ENCODE measurements at regions not wholly inside any gene's neighbourhood (a gene's known extent, or its start where the extent isn't known, plus 50 kb on each side); places are given as distances from the start of the nearest gene placed in this dataset.

GRCh38 chr1:54461731-54462596 lies 55.8 kb upstream of the SSBP3 start:
- ATAC-seq (no peak), DNase-seq (no peak)
- CTCF ChIA-PET, result no interaction called here
- no peak for TF ChIP-seq EZH2phosphoT487 (IDR thresholded peaks at IDR 0.05; ENCODE audit: borderline replicate concordance, low read length)
- TF ChIP-seq EZH2 (IDR thresholded peaks at IDR 0.05; ENCODE audit: low read length, unreplicated experiment), result no peak
- TF ChIP-seq CTCF (conservative IDR thresholded peaks at IDR 0.05; ENCODE audit: low read depth, low read length), result no peak
- POLR2A ChIA-PET (ENCODE audit: unreplicated experiment), result no interaction called here
- no peak overlapping the region for H3K4me2 ChIP-seq (ENCODE audit: low read length)
- H2AFZ ChIP-seq (ENCODE audit: low read length), result no peak overlapping the region
- no peak overlapping the region for H3K4me3 ChIP-seq (ENCODE audit: low read length)
- no peaks in the 10 kb centered on the region for H4K20me1 ChIP-seq (ENCODE audit: low read length)
- no peaks in the 10 kb centered on the region for H3K27me3 ChIP-seq (ENCODE audit: low read length)
- intact Hi-C loops (cut with micrococcal nuclease), result no loop called here
- H3F3A ChIP-seq (ENCODE audit: low read length, unreplicated experiment), result no peaks in the 10 kb centered on the region
- H3K9me2 ChIP-seq (replicated peaks; ENCODE audit: low read length), result no peaks in the 10 kb centered on the region
- H3K79me2 ChIP-seq (ENCODE audit: low read length), result no peaks in the 10 kb centered on the region
- no peaks in the 10 kb centered on the region for H3K9me3 ChIP-seq (ENCODE audit: low read length)
- no peaks in the 10 kb centered on the region for H3K36me3 ChIP-seq (ENCODE audit: low read depth, low read length)
- no peaks in the 10 kb centered on the region for H3K4me1 ChIP-seq (ENCODE audit: insufficient read depth, low read length)
- H3K27ac ChIP-seq (ENCODE audit: low read length), result no peak overlapping the region
- BruUV-seq (replicated peaks), result no TSS peak
- no peak overlapping the region for H3K9ac ChIP-seq (ENCODE audit: low read length)

GRCh38 chr1:54460861-54461387 lies 54.7 kb upstream of the SSBP3 start:
- Histone ChIP-seq H3F3A (ENCODE audit: low read length, unreplicated experiment) (no peaks in the 10 kb centered on the region), H3K36me3 (ENCODE audit: low read depth, low read length) (no peaks in the 10 kb centered on the region), H3K4me3 (ENCODE audit: low read length) (no peak overlapping the region), H3K79me2 (ENCODE audit: low read length) (no peaks in the 10 kb centered on the region), H3K4me2 (ENCODE audit: low read length) (no peak overlapping the region), H3K4me1 (ENCODE audit: insufficient read depth, low read length) (no peaks in the 10 kb centered on the region), H3K27ac (ENCODE audit: low read length) (no peak overlapping the region), H3K9me2 (replicated peaks; ENCODE audit: low read length) (no peaks in the 10 kb centered on the region), H4K20me1 (ENCODE audit: low read length) (no peaks in the 10 kb centered on the region), H3K9ac (ENCODE audit: low read length) (no peak overlapping the region), H3K27me3 (ENCODE audit: low read length) (no peaks in the 10 kb centered on the region), H2AFZ (ENCODE audit: low read length) (no peak overlapping the region), H3K9me3 (ENCODE audit: low read length) (no peaks in the 10 kb centered on the region)
- DNase-seq (no peak), ATAC-seq (no peak)
- TF ChIP-seq CTCF (conservative IDR thresholded peaks at IDR 0.05; ENCODE audit: low read depth, low read length), result no peak
- TF ChIP-seq EZH2phosphoT487 (IDR thresholded peaks at IDR 0.05; ENCODE audit: borderline replicate concordance, low read length), result no peak
- TF ChIP-seq EZH2 (IDR thresholded peaks at IDR 0.05; ENCODE audit: low read length, unreplicated experiment), result no peak
- intact Hi-C loops (cut with micrococcal nuclease), result no loop called here
- CTCF ChIA-PET, result no interaction called here
- POLR2A ChIA-PET (ENCODE audit: unreplicated experiment), result no interaction called here
- BruUV-seq (replicated peaks), result no TSS peak

GRCh38 chr1:54460351-54460750 lies 54.2 kb upstream of the SSBP3 start:
- no peaks in the 10 kb centered on the region for H3K36me3 ChIP-seq (ENCODE audit: low read depth, low read length)
- no peaks in the 10 kb centered on the region for H3K9me3 ChIP-seq (ENCODE audit: low read length)
- no peak overlapping the region for H3K4me3 ChIP-seq (ENCODE audit: low read length)
- no peaks in the 10 kb centered on the region for H3K79me2 ChIP-seq (ENCODE audit: low read length)
- ChIA-PET CTCF (no interaction called here), POLR2A (ENCODE audit: unreplicated experiment) (no interaction called here)
- TF ChIP-seq CTCF (conservative IDR thresholded peaks at IDR 0.05; ENCODE audit: low read depth, low read length) (no peak), EZH2 (IDR thresholded peaks at IDR 0.05; ENCODE audit: low read length, unreplicated experiment) (no peak), EZH2phosphoT487 (IDR thresholded peaks at IDR 0.05; ENCODE audit: borderline replicate concordance, low read length) (no peak)
- intact Hi-C loops (cut with micrococcal nuclease), result no loop called here
- H3K27me3 ChIP-seq (ENCODE audit: low read length), result no peaks in the 10 kb centered on the region
- no peak overlapping the region for H3K9ac ChIP-seq (ENCODE audit: low read length)
- no TSS peak for BruUV-seq (replicated peaks)
- DNase-seq (no peak), ATAC-seq (no peak)
- H3K4me2 ChIP-seq (ENCODE audit: low read length), result no peak overlapping the region
- no peaks in the 10 kb centered on the region for H3K4me1 ChIP-seq (ENCODE audit: insufficient read depth, low read length)
- H3F3A ChIP-seq (ENCODE audit: low read length, unreplicated experiment), result no peaks in the 10 kb centered on the region
- H3K9me2 ChIP-seq (replicated peaks; ENCODE audit: low read length), result no peaks in the 10 kb centered on the region
- no peak overlapping the region for H2AFZ ChIP-seq (ENCODE audit: low read length)
- no peaks in the 10 kb centered on the region for H4K20me1 ChIP-seq (ENCODE audit: low read length)
- H3K27ac ChIP-seq (ENCODE audit: low read length), result no peak overlapping the region

Data from PC-3 (cell line).